Fibroblast of the aortic adventitia (primary cell): ENCODE measurements at regions not wholly inside any gene's neighbourhood (a gene's known extent, or its start where the extent isn't known, plus 50 kb on each side); places are given as distances from the start of the nearest gene placed in this dataset.
"Not testable (repeated sequence)": the region's sequence is repeated elsewhere in the genome, so short reads cannot be mapped to it uniquely, and the experiment has no call there.

Experiments used
- DNase-seq: peaks from one replicate; pipeline ENCODE4 v3.0.0-alpha.2; 2010; ENCODE audit warnings: low read depth
- H3K4me3 ChIP-seq: 2 replicates; pipeline ENCODE4 v1.5.1; 2011; ENCODE audit warnings: low read depth, mild to moderate bottlenecking, control low read depth, low read length, moderate library complexity
- TF ChIP-seq, protein P1 (sequence below): IDR thresholded peaks from 2 replicates; pipeline ENCODE4 v1.5.1; 2011; ENCODE audit warnings: mild to moderate bottlenecking, low read length, control low read depth, inconsistent platforms; ENCODE audit not compliant: insufficient read depth

DNA sequence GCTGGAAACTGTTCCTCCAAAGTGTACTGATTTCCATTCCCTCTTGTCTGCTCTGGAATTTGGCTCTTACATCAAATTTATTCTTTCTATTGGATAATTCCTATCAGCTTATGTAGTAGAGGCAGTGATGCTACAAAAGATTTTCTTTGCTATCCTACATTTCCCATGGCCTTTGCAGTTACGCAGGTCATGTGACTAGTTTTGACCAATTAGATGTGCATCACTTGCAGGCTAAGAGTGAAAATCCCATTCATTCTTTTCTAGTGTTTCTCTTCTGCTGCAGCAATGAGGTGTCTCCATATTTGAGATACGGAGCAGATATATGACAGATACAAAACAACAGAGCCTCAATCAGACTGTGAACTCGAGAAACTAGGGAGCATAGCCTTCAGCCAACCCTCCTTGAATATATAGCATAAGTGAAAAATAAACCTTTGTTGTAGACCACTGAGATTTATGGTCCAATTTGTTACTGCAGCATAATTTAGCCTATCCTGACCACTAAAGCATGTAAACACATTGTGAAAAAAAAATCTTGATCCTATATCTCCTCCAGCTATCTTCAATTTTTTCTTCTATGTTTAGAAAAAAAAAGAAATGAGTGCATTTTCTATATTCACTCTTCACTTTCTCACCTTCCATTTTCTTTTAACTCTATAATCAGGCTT lies 102.0 kb downstream of the HNMT start:
- no peak overlapping the region for H3K4me3 ChIP-seq
- no peak for DNase-seq
- TF ChIP-seq, protein P1, sequence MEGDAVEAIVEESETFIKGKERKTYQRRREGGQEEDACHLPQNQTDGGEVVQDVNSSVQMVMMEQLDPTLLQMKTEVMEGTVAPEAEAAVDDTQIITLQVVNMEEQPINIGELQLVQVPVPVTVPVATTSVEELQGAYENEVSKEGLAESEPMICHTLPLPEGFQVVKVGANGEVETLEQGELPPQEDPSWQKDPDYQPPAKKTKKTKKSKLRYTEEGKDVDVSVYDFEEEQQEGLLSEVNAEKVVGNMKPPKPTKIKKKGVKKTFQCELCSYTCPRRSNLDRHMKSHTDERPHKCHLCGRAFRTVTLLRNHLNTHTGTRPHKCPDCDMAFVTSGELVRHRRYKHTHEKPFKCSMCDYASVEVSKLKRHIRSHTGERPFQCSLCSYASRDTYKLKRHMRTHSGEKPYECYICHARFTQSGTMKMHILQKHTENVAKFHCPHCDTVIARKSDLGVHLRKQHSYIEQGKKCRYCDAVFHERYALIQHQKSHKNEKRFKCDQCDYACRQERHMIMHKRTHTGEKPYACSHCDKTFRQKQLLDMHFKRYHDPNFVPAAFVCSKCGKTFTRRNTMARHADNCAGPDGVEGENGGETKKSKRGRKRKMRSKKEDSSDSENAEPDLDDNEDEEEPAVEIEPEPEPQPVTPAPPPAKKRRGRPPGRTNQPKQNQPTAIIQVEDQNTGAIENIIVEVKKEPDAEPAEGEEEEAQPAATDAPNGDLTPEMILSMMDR, result no peak

GRCh38 chr2:138066841-138067240 lies 102.6 kb downstream of the HNMT start:
- no peak overlapping the region for H3K4me3 ChIP-seq
- TF ChIP-seq, protein P1, result no peak
- no peak for DNase-seq

GRCh38 chr2:138068669-138069068 lies 104.4 kb downstream of the HNMT start:
- DNase-seq, H3K4me3 ChIP-seq: not testable (repeated sequence)

DNA sequence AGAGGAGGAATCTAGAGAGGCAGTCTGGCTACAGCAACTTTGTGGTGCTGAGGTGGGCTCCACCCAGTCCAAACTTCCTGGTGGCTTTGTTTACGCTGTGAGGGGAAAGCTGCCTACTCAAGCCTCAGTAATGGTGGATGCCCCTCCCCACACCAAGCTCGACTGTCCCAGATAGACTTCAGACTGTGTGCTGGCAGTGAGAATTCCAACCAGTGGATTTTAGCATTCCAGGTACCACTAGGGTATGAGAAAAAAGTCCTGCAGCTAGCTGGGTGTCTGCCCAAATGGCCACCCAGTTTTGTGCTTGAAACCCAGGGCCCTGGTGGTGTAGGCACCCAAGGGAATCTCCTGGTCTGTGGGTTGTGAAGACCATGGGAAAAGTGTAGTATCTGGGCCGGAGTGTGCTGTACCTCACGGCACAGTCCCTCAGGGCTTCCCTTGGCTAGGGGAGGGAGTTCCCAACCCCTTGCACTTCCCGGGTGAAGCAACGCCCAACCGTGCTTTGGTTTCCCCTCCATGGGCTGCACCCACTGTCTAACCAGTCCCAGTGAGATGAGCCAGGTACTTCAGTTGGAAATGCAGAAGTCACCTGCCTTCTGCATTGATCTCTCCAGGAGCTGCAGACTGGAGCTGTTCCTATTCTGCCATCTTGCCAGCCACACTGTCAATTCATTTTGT lies 106.9 kb downstream of the HNMT start:
- not testable (repeated sequence) for H3K4me3 ChIP-seq, DNase-seq

DNA sequence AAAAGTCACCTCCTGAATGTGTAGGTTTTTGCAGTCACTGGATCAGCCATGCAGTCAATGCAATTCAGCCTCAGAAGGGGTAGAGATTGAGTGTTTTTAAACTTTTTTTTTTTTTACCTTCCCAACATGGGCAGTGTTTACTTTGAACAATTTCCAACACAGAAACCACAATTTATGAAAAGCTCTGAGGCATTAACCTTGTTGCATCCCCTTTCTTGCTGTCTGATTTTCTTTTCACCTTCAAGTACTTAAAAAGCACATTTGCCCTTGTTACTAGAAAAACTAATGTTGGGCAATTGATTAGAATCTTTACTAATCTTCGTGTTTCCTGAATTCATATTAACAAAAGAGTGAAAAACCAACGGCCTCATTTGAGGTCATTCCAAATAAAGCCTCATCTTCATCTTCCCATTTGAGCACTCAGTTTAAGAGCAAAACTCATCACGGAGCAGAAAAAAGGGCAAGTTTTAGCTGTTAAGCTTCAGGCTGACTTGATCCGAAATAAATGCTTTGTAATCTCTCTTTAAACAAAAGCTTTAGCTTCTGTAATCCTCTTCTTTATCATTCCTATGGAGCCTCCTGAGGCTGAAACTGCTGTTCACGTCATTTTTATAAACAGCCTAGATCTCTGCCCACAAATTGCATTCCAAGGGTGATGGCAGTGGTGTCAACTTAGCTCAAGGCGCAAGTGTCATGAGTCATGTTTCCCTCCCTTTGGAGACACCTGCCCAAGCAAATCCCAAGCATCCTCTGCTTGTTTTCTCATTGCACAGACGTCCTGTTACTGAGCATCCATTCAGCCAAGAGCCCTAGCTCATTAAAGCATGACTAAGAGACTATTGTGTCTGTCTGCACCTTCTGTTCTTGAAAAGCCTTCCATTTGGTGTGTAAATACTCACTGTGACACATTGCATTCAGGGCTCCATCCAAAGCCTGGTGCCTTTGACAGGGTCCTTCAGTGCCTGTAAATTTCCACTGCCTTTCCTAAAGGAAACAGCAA lies 107.7 kb downstream of the HNMT start:
- TF ChIP-seq, protein P1, result no peak
- DNase-seq, result no peak
- no peak overlapping the region for H3K4me3 ChIP-seq

DNA sequence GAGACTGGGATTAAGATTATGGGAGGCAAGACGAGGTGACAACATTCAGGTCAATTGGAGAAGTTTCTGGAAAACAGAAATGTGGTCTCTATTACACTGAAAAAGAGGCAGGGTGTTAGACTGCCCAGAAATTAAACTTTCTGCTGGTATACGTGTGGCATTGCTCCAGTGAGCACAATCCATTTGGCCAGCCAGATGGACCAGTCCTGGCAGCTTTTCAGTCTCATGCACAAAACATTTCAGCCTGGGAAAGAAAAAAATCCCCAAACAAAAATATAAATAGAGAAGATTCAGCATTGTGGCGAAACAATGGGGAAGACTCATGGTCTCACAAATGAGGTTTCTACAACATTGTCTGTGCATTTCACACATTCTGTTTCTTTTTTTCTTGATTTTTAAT lies 113.9 kb downstream of the HNMT start:
- TF ChIP-seq, protein P1, result no peak
- no peak for DNase-seq

DNA sequence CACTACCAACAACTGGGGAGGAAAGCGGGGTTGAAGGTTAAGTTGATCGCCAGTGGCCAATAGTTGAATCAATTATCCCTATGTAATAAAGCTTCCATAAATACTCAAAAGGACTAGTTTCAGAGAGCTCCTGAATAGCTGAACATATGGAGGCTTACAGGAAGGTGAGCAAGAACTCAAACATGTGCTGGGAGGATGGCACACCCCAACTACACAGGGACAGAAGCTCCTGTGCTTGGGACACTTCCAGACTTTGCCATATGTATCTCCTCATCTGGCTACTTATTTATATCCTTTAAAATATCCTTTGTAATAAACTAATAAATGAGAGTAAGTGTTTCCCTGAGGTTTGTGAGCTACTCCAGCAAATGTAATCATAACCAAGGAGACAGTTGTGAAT lies 115.7 kb downstream of the HNMT start:
- DNase-seq, result no peak
- TF ChIP-seq, protein P1, result no peak
- no peak overlapping the region for H3K4me3 ChIP-seq

More for the DNA sequence above, 113.9 kb downstream of the HNMT start:
- H3K4me3 ChIP-seq, result no peak overlapping the region
